ENCODE measurements at regions not wholly inside any gene's neighbourhood (a gene's known extent, or its start where the extent isn't known, plus 50 kb on each side); places are given as distances from the start of the nearest gene placed in this dataset.

- TF ChIP-seq GATA3 (IDR thresholded peaks at IDR 0.05; ENCODE audit: low read depth, low read length) (no peak), GATA2 (IDR thresholded peaks at IDR 0.05; ENCODE audit: low read depth, low read length) (no peak)
Measured at GRCh38 chr5:75885849-75886596, 168.8 kb upstream of the POC5 start.
